HG03469 (cell line): ENCODE measurements at regions not wholly inside any gene's neighbourhood (a gene's known extent, or its start where the extent isn't known, plus 50 kb on each side); places are given as distances from the start of the nearest gene placed in this dataset.
"Not testable (repeated sequence)": the region's sequence is repeated elsewhere in the genome, so short reads cannot be mapped to it uniquely, and the experiment has no call there.

Experiments used
- ATAC-seq: cut with Tn5 transposase; IDR thresholded peaks from one replicate; pipeline ENCODE4 v1.9.1; 2021; ENCODE audit warnings: mild to moderate bottlenecking, moderate library complexity, moderate number of reproducible peaks; ENCODE audit not compliant: unreplicated experiment

DNA sequence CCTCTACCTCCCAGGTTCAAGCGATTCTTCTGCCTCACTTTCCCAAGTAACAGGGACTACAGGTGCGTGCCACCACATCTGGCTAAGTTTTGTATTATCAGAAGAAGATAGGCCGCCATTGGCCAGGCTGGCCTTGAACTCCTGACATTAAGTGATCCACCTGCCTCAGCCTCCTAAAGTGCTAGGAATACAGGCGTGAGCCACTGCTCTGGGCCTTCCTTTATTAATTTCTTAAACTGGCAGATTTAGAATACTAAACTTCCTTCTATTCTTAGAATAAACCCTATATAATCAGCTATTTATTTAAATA lies 86.6 kb downstream of the HFE start:
- ATAC-seq: no peak

DNA sequence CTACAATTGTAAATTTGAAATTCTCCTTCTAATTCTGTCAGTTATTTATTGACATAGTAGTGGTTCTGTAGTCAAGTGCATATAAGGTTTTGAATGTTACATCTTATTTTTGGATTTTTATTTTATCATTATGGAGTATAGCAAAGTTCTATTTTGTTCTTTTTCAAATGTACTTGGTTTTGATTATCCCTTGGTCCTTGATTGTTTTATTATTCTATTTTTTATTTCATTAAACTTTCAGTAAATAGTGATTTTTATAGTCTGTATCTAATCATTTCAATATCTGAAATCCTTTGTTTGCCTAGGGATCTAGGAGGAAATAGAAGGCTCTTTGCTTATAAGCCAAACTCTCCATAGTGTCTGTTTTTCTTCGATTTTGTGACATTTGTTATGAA lies 87.8 kb downstream of the HFE start:
- ATAC-seq: no peak

DNA sequence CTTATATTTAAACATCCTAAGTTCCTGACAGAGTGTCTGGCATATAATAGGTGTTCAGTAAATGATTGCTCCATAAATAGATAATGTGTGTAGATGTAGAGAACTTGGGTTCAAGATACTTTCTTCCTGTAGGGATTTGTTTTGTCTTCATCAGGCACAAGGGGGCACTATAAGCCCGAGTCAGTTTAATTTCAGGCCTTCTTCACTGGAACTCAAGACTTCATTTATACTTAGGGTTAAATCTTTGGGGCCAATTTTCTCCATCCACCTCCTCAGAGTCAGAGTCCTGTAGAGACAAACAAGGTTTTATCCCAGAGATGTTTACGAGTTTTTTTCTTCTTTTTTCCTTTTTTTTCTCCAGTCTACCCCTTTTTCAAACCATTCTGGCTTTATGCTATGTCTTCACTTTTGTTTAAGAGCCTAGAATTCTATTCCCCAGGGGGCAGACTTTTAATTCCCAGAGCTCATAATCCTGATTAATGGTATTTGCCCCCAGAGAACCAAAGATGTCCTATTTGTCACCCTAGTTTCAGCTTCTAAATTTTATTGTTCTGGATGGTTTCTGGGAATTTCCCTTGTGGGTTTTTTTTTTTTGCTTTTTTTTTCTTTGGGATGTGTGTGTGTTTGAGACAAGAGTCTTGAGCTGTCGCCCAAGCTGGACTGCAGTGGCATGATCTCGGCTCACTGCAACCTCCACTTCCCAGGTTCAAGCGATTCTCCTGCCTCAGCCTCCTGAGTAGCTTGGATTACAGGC lies 88.4 kb downstream of the HFE start:
- ATAC-seq: no peak

DNA sequence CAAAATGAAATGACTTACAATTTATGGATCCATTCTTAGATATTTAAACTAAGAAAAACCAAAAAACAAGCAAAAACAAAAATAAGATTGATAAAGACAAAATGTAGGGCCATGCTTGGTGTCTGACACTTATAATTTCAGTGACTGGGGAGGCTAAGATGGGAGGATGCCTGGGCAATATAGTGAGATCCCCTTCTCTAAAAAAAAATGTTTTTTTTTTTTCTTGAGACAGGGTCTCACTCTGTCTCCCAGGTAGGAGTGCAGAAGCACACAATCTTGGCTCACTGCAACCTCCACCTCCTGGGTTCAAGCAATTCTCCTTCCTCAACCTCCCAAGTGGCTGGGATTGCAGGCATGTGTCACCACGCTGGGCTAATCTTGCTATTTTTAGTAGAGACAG lies 92.4 kb downstream of the HFE start:
- no peak for ATAC-seq

DNA sequence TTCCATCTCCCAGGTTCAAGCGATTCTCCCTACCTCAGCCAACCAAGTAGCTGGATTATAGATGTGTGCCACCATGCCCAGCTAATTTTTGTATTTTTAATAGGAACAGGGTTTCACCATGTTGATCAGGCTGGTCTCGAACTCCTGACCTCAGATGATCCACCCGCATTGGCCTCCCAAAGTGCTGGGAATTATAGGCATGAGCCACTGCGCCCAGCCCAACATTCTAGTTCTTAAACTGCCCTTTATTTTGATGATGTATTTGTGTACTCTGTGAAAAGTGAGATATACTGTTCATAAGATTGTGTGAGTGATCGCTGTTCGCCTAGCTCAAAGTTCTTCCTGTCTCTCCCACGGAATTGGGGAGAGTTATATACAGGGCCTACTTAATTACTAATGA lies 93.1 kb downstream of the HFE start:
- ATAC-seq: no peak

DNA sequence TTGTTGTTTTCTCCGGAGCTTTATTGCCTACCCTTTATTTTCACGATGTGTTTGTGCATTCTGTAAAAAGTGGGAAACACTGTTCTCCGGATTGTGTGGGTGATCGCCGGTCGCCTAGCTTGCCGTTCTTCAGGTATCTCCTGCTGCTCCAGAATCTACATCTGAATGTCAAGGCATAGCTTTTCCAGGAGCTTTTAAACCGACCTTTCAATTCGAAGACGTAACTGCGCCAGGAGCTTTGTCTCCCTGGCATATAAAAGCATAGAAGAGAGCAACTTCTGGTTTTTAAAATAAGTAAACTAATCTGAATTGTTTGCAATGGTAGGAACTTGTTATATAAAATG lies 96.0 kb downstream of the HFE start:
- no peak for ATAC-seq

DNA sequence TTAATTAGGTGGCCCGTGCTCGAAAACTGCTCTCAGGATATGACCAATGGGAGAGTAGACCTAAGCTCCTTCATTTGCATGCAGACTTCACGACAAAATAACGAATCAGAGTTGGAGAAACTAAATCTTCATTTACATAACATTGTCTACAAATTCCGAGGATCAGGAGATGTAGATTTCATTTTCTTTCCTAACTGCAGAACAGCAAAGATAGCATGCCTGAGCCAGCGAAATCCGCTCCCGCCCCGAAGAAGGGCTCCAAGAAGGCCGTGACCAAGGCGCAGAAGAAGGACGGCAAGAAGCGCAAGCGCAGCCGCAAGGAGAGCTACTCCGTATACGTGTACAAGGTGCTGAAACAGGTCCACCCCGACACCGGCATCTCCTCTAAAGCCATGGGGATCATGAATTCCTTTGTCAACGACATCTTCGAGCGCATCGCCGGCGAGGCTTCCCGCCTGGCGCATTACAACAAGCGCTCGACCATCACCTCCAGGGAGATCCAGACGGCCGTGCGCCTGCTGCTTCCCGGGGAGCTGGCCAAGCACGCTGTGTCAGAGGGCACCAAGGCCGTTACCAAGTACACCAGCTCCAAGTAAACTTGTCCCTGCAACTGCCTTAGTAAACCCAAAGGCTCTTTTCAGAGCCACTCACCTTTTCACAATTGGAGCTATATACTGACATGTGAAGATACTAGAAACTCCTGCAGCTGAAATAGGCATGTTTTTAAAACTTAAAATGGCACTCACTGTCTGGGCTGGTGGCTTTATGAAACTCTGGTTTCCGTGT lies 96.5 kb downstream of the HFE start:
- ATAC-seq: no peak

DNA sequence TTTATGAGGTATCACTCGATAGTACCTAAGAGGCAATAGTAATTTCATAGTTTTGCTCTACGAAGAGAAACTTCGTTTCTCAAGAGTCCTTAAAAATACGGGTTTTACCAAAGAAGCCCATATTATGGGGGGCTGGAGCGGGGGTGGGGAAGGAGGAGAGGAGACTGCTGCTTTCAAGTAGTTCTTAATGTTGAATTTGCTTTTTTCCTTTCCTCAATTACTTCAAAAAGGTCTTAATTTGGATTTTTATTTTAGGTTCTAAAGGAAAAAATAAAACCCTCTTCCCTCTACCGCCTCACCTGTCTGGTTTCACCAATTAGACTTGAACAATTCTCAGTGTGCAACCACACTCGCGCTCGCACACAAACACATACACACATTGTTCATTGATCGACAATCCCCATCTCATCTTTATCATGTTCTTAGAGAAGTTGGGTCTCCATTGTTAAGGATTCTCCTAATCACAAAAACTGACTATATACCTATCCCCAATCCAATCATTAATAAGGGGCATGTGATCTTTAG lies 97.2 kb downstream of the HFE start:
- no peak for ATAC-seq

DNA sequence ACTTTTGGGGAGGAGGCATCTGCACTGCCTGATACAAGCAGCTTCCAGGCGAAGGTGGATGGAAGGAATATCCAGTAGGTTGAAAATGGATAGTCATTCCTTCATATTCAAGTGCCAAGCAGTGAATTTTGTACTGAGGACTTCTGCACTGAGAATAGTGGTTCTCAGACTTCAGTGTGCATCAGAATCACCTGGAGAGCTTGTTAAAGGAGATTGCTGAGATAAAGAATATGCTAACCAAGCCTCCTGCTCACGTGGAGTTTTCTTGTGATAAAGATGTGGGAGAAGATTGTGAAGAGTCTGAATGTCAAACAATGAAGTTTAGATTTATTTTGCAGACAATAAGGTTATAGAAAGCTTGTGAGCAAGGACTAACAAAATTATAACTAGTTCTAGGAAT lies 97.8 kb downstream of the HFE start:
- ATAC-seq: no peak

DNA sequence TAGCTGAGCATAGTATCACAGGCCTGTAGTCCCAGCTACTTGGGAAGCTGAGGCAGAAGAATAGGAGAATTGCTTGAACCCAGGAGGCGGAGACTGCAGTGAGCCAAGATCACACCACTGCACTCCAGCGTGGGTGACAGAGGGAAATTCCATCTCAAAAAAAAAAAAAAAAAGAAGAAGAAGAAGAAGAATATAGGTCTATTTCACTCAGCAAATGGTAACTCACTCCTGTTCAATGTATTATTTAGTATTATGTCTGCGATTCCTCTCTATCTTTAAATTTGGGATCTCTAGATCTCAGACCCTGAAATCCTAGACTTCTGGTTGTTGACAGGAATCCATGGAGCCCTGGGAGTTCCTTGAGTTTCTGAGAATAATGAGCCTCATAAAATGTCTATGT lies 98.6 kb downstream of the HFE start:
- no peak for ATAC-seq

DNA sequence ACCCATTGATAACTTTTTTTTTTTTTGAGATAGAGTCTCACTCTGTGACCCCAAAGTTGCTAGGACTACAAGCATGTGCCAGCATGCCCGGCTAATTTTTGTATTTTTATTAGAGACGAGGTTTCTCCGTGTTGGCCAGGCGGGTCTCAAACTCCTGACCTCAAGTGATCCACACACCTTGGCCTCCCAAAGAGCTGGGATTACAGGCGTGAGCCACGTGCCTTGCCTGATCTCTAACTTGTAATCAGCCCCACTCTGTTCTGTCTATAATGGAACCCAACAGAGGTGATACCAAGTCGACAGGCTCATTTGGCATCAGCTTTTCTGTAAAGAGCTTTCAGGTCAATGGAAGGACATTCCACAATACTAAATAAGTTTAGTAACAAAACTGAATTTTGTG lies 99.4 kb downstream of the HFE start:
- ATAC-seq: no peak

DNA sequence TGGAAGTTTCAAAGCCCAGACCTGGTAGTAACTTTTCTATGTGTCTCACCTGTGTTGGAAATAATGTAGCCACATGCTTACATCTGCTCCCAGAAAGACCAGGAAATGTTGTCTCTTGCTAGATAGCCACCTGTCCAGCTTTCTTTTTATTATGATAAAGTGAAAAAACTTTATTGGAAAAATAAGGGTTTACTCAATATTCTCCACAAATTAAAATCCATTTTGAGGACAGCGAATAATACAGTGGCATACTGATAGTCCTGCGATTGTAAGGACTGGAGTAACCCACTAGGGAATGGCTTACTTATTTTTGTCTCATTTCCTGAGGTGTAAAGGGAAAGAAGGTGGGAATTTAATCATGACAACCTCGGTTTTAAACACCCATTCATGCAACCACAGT lies 100.1 kb downstream of the HFE start:
- ATAC-seq: no peak

DNA sequence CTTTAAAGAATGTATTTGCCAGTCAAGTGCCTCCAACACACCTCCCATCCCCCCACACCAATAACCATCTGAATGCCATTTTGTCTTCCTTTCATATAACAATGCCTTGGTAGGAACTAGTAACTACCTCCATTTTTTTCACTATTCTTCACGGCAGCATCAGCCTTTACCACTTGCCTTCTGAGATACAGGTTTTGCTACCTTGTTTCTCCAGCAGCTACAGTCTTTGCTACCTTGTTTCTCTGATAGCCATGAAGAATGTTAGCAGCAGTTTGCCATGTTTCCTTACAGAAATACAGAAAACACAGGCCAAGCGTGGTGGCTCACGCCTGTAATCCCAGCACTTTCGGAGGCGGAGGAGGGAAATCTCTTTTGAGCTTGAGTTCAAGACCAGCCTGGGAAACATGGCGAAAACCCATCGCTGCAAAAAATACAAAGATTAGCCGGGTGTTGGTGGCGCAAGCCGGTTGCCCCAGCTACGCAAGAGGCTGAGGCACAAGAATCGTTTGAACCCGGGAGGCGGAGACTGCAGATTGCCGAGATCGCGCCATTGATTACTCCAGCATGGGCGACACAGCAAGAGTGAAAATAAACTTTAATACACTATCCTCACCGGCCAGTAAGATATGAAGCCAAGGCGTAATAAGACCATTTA lies 100.9 kb downstream of the HFE start:
- no peak for ATAC-seq

DNA sequence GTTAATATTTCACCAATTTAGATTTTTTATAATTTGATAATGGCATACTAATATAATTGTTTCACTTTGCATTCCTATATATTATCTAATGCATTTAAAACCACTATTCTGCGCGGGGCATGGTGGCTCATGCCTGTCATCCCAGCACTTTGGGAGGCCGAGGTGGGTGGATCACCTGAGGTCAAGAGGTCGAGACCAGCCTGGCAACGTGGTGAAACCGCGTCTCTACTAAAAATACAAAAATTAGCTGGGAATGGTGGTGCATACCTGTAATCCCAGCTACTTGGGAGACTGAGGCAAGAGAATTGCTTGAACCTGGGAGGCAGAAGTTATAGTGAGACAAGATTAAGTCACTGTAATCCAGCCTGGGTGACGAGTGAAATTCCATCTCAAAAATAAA lies 104.3 kb downstream of the HFE start:
- ATAC-seq: not testable (repeated sequence)

DNA sequence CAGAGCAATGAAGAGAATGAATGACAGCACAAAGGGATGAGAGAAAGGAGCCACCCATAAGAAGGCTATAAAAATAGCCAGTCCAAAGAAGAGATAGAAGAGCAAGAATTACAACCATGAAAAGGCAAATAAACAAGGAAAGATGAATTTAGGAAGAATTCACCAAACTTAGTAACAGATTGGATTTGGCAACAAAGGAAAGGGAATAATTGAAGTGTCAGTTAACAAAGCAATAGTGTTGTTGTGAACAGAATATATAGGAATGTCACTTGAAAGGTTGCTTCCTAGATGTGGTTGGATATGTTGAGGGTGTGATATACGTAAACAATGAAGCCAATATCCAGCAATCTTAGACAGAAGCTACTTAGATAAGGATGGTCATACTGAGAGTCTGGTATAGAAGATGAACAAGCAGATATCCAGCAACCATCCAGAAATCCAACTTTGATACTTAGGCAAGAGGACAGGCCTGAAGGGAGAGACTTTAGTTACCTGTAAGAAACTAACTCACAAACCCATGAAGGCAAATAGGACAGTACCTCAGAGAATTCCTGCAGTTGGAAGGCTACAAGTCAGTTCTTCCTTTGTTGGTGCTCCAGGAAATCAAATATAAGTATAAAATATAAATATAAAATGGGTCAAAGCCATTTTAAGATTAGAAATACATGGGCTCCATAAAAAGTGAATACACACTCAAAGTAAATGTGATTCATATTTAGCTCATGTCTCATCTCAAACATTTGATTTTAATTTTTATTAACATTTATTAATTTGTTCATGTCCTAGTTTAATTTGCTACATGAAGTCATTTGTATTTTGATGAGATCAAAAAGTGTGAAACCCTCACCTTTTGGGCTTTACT lies 106.5 kb downstream of the HFE start:
- no peak for ATAC-seq

DNA sequence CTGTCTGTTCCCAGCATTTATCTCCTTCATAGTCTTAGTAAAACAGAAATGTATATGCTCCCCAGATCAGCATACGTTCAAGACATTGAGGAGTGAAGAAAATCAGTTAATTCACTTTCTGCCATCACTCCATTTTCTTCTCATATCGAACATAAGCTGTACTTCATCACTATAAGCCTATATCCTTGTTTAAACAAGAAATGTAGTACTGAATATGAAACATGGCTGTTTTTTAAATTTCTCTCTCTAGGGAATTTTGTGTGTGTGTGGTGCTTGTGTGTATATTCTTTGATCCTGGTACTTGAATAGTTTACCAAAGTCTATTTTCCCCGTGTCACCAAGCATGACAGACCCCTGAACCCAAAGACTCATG lies 107.1 kb downstream of the HFE start:
- no peak for ATAC-seq

DNA sequence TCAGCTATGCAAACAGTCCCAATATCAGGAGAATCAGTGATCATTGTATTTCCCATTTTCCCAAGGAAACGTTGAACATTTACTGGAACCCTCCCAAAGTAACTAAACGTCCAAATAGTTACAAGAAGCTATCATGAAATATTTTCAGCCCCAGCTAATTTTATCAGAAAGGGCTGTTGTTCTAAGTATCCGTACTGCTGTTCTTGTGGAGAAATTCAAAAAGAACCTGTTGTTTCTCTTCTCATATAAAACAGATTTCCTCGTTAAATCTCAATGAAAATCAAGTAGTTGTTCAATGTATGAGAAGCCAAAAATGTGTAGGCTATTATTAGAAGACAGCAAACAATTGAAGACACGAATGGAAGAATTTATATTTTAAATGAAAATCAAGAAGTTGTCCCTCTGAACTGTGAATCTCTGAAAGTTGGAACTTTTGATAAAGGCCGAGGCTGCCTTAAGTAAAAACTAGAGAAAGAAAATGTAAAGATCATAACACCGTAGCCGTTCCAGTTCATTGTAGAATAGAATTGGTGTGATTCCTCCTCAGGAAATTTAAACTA lies 107.7 kb downstream of the HFE start:
- ATAC-seq: no peak

DNA sequence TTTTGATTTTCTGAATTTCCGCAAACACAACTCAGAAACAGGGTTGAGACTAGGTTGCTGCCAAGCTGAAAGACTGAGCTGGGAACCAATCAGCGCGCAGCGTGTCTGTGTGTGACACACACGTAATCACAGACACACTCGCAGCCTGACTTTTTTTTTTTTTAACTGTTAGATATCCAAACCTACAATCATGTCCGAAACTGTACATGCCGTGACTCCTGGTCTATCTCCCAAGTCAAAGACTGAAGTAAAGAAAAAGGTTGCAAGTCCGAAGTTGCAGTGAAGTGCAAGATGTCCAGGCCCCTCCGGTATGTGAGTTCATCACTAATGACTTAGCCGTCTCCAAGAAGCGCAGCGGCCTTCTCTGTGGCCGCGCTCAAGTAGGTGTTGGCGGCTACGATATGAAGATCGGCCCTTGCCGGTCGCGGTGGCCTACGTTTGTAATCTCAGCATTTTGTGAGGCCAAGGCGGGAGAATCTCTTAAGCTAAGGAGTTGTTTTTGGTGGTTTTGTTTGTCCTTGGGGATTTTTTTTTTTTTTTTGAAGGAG lies 108.2 kb downstream of the HFE start:
- ATAC-seq: peak; percentile 22

DNA sequence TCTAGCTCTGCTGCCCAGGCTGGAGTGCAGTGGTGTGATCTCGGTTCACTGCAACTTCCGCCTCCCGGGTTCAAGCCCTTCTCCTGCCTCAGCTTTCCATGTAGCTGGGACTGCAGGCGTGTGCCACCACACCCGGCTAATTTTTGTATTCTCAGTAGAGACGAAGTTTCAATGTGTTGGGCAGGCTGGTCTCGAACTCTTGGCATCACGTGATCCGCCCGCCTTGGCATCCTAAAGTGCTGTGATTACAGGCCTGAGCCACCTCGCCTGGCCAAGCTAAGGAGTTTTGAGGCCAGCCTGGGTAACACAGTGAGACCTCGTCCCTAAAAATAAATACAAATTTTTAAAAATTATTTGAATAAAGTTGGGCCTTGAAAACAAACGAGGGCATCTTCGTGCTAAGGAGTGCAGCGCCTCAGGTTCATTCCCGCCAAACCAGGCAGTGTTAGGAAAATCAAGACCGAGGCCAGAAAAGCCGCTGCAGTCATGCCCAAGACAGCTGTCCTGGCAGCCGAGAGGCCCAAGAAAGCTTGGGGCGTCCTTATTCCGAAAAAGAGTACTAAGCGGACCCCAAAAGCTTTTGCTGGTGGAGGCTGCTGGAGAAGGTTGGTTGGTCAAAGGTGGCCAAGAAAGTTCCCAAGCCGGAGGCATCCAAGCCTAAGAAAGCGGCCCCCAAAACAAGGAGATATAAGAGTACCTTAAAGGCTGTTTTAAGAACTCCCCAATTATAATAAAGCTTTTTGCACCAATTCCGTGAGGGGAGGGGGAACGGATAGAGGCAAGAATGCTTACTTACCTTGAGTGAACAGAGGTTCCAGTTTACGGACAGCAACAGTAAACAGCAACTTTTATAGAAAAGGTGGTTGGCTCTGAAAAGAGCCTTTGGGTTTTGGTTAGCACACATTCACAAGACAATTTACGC lies 109.0 kb downstream of the HFE start:
- ATAC-seq: no peak
